ENCODE measurements at regions not wholly inside any gene's neighbourhood (a gene's known extent, or its start where the extent isn't known, plus 50 kb on each side); places are given as distances from the start of the nearest gene placed in this dataset.
"Not testable (repeated sequence)": the region's sequence is repeated elsewhere in the genome, so short reads cannot be mapped to it uniquely, and the experiment has no call there.

DNA sequence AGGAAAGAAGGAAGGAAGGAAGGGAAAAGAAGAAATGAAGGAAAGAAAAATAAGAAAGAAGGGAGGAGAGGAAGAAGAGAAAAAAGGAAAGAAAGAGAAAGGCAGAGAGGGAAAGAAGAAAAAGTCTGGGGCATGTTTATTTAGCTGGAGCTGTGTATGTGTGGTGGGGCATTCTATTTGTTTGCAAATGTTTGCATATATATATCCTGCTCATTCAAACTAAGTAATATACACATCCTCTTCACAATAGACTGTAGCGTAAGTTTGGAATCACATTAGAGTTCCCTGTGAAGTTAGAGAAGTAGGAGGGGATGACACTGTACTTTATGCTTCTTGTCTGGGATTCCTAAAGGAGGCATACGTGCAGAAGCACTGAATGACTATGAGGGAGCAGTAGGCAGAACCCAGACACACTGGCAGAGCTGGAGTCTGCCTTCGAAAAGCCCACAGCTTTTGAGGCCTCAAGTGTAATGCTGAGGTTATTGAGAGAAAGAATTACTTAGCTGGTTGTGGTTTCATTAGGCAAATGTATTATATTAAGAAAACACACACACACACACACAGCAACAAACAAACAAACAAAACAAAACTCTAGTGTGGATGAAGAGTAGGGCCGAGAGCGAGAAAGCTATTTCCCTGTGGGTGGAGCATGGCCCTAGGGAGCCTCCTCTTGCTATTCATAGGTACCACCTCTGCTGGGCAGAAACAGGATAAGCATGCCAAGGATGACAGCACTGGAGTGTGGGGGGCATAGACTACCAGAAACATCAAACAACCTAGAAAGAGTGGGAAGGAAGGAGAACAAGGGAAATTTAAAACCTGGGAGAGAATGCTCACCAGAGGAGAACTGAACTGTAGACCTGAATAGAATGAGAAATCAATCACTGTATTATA, 905.1 kb upstream of the NXPH2 start:
- no peak for DNase-seq (ENCODE audit: low read depth)
- TF ChIP-seq CTCF (IDR thresholded peaks at IDR 0.05; ENCODE audit: insufficient read depth, low read length) = no peak
- no peak overlapping the region for H3K4me3 ChIP-seq (ENCODE audit: low read depth, low read length)

GRCh38 chr2:139684286-139684860, 904.2 kb upstream of the NXPH2 start:
- no peak for TF ChIP-seq CTCF (IDR thresholded peaks at IDR 0.05; ENCODE audit: insufficient read depth, low read length)
- no peak overlapping the region for H3K4me3 ChIP-seq (ENCODE audit: low read depth, low read length)
- DNase-seq (ENCODE audit: low read depth) = no peak

DNA sequence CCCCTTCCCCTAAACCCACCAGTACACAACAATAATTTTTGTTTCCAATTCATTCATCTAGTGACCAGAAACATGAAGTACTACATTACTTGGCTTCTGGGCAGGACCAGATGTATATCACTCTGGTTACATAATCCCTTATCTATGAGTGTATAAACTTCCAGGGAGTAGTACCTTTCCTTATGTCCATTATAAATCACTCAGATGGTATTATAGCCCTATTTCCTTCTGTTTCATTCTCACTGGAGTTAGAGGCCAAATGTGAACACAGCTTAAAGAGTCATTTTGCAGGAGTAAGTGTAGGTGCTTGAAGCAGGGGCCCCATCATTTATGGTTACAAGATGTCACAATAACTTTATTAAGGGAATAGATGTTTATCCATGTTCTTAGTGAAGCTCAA, 894.4 kb upstream of the NXPH2 start:
- no peak overlapping the region for H3K4me3 ChIP-seq (ENCODE audit: low read depth, low read length)
- TF ChIP-seq CTCF (IDR thresholded peaks at IDR 0.05; ENCODE audit: insufficient read depth, low read length) = no peak
- DNase-seq (ENCODE audit: low read depth) = no peak

GRCh38 chr2:139673447-139673846, 893.3 kb upstream of the NXPH2 start:
- not testable (repeated sequence) for DNase-seq (ENCODE audit: low read depth)

DNA sequence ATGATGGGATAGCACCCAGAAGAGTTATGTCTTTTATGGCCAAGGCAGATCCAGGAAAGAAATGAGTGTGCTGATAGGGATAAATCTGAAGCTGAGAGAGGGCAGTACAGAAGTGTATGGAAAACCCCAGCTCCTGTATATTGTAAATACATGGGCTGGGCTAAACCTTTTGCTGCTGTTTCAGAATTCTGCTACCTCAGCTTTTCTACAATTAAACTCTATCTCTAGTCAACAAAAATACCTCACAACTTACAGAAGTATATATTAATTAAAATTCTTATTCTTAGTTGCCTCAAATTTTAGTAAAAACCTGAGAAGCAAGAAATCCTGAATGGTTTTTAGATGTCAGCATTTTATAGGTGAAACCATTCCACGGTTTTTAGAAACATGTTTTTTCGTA, 889.5 kb upstream of the NXPH2 start:
- no peak for DNase-seq (ENCODE audit: low read depth)
- no peak overlapping the region for H3K4me3 ChIP-seq (ENCODE audit: low read depth, low read length)
- no peak for TF ChIP-seq CTCF (IDR thresholded peaks at IDR 0.05; ENCODE audit: insufficient read depth, low read length)

More at GRCh38 chr2:139673447-139673846, 893.3 kb upstream of the NXPH2 start:
- not testable (repeated sequence) for H3K4me3 ChIP-seq (ENCODE audit: low read depth, low read length)

- no peak for DNase-seq (ENCODE audit: low read depth)
- no peak for TF ChIP-seq CTCF (IDR thresholded peaks at IDR 0.05; ENCODE audit: insufficient read depth, low read length)
- H3K4me3 ChIP-seq (ENCODE audit: low read depth, low read length) = no peak overlapping the region
Measured at GRCh38 chr2:139652385-139652784, 872.2 kb upstream of the NXPH2 start.

DNA sequence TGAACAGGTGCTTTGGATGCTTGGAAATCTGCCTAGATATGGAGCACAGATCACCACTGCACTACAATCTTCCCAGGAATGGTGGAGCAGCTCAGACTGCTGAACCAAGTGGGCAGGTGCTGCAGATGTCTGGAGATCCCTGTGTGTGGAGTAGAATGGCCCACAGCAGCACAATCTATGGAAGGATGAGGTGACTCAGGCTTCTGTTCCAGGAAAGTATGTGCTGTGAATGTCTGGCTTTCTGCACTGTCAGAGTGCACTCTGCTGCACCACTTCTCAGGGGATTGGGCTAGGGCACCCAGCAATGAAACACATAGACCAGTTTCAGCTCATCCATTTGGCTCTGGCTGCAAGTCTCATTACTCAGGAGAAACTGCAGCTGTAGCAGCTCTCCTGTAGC, 865.4 kb upstream of the NXPH2 start:
- TF ChIP-seq CTCF (IDR thresholded peaks at IDR 0.05; ENCODE audit: insufficient read depth, low read length) = no peak
- no peak overlapping the region for H3K4me3 ChIP-seq (ENCODE audit: low read depth, low read length)
- no peak for DNase-seq (ENCODE audit: low read depth)
